Progenitor cell of endocrine pancreas (in vitro differentiated cells): ENCODE measurements at regions not wholly inside any gene's neighbourhood (a gene's known extent, or its start where the extent isn't known, plus 50 kb on each side); places are given as distances from the start of the nearest gene placed in this dataset.
A peak's percentile ranks its signal among the peaks of the same experiment; 100 is the strongest.

ENCODE experiments used
- DNase-seq: peaks from one replicate; pipeline ENCODE4 v3.0.0; 2021; ENCODE audit warnings: low spot score; ENCODE audit not compliant: unreplicated experiment
- H3K27ac Mint-ChIP-seq: 2 replicates; pipeline ENCODE4 v1.8.0; 2021; ENCODE audit warnings: mild to moderate bottlenecking, moderate library complexity, mixed read lengths
- H3K27me3 Mint-ChIP-seq: 2 replicates; pipeline ENCODE4 v1.8.0; 2021; ENCODE audit warnings: mixed read lengths
- H3K36me3 Mint-ChIP-seq: 2 replicates; pipeline ENCODE4 v1.8.0; 2022; ENCODE audit warnings: mixed read lengths; ENCODE audit not compliant: insufficient read depth
- H3K4me1 Mint-ChIP-seq: 2 replicates; pipeline ENCODE4 v1.8.0; 2021; ENCODE audit warnings: low read depth, mixed read lengths
- H3K4me3 Mint-ChIP-seq: 2 replicates; pipeline ENCODE4 v1.8.0; 2021; ENCODE audit warnings: low read depth, mild to moderate bottlenecking, moderate library complexity, mixed read lengths
- H3K9me3 Mint-ChIP-seq: 2 replicates; pipeline ENCODE4 v1.8.0; 2021; ENCODE audit warnings: low read depth, mixed read lengths
- CTCF ChIP-seq: fragments of 200-600 bp; sonication (generic); IDR thresholded peaks from one replicate; pipeline ENCODE4 v1.5.0; 2021; ENCODE audit warnings: antibody characterized with exemption, mild to moderate bottlenecking; ENCODE audit not compliant: unreplicated experiment

- Mint-ChIP-seq H3K4me3 (no peak overlapping the region), H3K4me1 (peaks cover 1% of the 10 kb centered on the region), H3K36me3 (no peaks in the 10 kb centered on the region), H3K27me3 (no peaks in the 10 kb centered on the region), H3K9me3 (peaks cover 3% of the 10 kb centered on the region), H3K27ac (no peak overlapping the region)
- DNase-seq, result no peak
- TF ChIP-seq CTCF, result no peak
Measured at GRCh38 chrX:6472652-6473342, 62.1 kb downstream of the VCX3A start.

GRCh38 chrX:6468706-6469105, 66.2 kb downstream of the VCX3A start:
- no peak for DNase-seq
- Mint-ChIP-seq H3K9me3 (peaks cover 3% of the 10 kb centered on the region), H3K27ac (no peak overlapping the region), H3K36me3 (no peaks in the 10 kb centered on the region), H3K4me1 (peaks cover 1% of the 10 kb centered on the region), H3K4me3 (no peak overlapping the region), H3K27me3 (no peaks in the 10 kb centered on the region)
- no peak for TF ChIP-seq CTCF

GRCh38 chrX:6465756-6466155, 69.2 kb downstream of the VCX3A start:
- DNase-seq, result no peak
- Mint-ChIP-seq H3K4me1 (peaks cover 20% of the 10 kb centered on the region), H3K27me3 (no peaks in the 10 kb centered on the region), H3K27ac (no peak overlapping the region), H3K36me3 (no peaks in the 10 kb centered on the region), H3K4me3 (no peak overlapping the region), H3K9me3 (no peaks in the 10 kb centered on the region)
- no peak for TF ChIP-seq CTCF

GRCh38 chrX:6464726-6465125, 70.2 kb downstream of the VCX3A start:
- no peaks in the 10 kb centered on the region for H3K36me3 Mint-ChIP-seq
- no peak overlapping the region for H3K27ac Mint-ChIP-seq
- no peaks in the 10 kb centered on the region for H3K9me3 Mint-ChIP-seq
- no peak for TF ChIP-seq CTCF
- no peaks in the 10 kb centered on the region for H3K27me3 Mint-ChIP-seq
- peaks cover 20% of the 10 kb centered on the region for H3K4me1 Mint-ChIP-seq
- no peak for DNase-seq
- H3K4me3 Mint-ChIP-seq, result no peak overlapping the region

GRCh38 chrX:6460893-6461490, 73.9 kb downstream of the VCX3A start:
- H3K27ac Mint-ChIP-seq, result peak overlapping the region; percentile 65
- no peaks in the 10 kb centered on the region for H3K27me3 Mint-ChIP-seq
- H3K9me3 Mint-ChIP-seq, result no peaks in the 10 kb centered on the region

More at GRCh38 chrX:6460893-6461490, 73.9 kb downstream of the VCX3A start:
- DNase-seq, result no peak
- Mint-ChIP-seq H3K36me3 (no peaks in the 10 kb centered on the region), H3K4me1 (peaks cover 19% of the 10 kb centered on the region), H3K4me3 (no peak overlapping the region)
- TF ChIP-seq CTCF, result no peak
